Peyer's patch (tissue), 4 donors: ENCODE measurements at regions not wholly inside any gene's neighbourhood (a gene's known extent, or its start where the extent isn't known, plus 50 kb on each side); places are given as distances from the start of the nearest gene placed in this dataset.

ENCODE experiments used
- DNase-seq, 3 donors: peaks; one replicate each; pipeline ENCODE4 v3.0.0-alpha.2; 2017 to 2019
- H3K27ac ChIP-seq, 4 donors: fragments of 200-600 bp; sonication (generic); one replicate each; pipeline ENCODE4 v1.5.1; 2016 to 2019
- H3K27me3 ChIP-seq, 2 donors: fragments of 200-600 bp; sonication (generic); one replicate each; pipeline ENCODE4 v1.5.1; 2019
- H3K36me3 ChIP-seq, 3 donors: fragments of 200-600 bp; sonication (generic); one replicate each; pipeline ENCODE4 v1.5.1; 2016 to 2019
- H3K4me1 ChIP-seq, 4 donors: fragments of 200-600 bp; sonication (generic); one replicate each; pipeline ENCODE4 v1.5.1; 2016 to 2019
- H3K4me3 ChIP-seq, 4 donors: fragments of 200-600 bp; sonication (generic); 1 replicate in 3 of 4; 2 replicates in 1 of 4; pipeline ENCODE4 v1.5.1; 2016 to 2019; ENCODE audit warnings: mild to moderate bottlenecking in 1 of 4
- H3K9me3 ChIP-seq, 4 donors: fragments of 200-600 bp; sonication (generic); one replicate each; pipeline ENCODE4 v1.5.1; 2016 to 2019; ENCODE audit warnings: mild to moderate bottlenecking in 1 of 4
- POLR2A ChIP-seq, 2 donors: fragments of 450-650 bp; IDR thresholded peaks; one replicate each; pipeline ENCODE4 v1.5.1; 2017; ENCODE audit warnings: antibody characterized with exemption in 2 of 2, mild to moderate bottlenecking in 2 of 2, moderate library complexity in 2 of 2
- TF ChIP-seq, protein P1 (sequence below), 6 experiments: fragments of 450-650 bp in 4 of 6; fragments of 200-600 bp in 2 of 6; sonication (generic) in 1 of 6; IDR thresholded peaks; one replicate each; pipeline ENCODE4 v1.5.1; 2017 to 2019; ENCODE audit warnings: antibody characterized with exemption in 6 of 6, mild to moderate bottlenecking in 3 of 6, moderate library complexity in 1 of 6

DNA sequence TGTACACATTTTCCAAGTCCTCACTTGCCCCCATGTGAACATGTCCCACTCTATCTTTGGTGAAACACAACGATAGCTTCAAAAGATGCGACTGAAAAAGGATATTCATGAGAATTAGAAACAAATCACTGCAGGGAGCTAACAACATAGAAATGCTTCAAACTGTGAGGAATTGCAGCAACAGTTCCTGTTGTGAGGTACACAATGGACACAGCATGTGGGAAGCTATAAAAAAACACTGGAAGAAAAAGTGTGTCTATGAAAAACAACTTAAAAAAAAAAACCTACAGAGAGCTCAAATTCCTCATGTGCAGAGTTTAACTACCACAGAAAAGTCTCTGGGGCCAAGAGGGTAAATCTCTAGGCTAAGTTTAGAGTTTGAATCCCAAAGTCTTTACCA lies 51.6 kb upstream of the BLTP1 start:
- no peaks in the 10 kb centered on the region for H3K9me3 ChIP-seq
- H3K27me3 ChIP-seq = no peaks in the 10 kb centered on the region
- no peak for DNase-seq
- no peaks in the 10 kb centered on the region for H3K36me3 ChIP-seq
- TF ChIP-seq, protein P1, sequence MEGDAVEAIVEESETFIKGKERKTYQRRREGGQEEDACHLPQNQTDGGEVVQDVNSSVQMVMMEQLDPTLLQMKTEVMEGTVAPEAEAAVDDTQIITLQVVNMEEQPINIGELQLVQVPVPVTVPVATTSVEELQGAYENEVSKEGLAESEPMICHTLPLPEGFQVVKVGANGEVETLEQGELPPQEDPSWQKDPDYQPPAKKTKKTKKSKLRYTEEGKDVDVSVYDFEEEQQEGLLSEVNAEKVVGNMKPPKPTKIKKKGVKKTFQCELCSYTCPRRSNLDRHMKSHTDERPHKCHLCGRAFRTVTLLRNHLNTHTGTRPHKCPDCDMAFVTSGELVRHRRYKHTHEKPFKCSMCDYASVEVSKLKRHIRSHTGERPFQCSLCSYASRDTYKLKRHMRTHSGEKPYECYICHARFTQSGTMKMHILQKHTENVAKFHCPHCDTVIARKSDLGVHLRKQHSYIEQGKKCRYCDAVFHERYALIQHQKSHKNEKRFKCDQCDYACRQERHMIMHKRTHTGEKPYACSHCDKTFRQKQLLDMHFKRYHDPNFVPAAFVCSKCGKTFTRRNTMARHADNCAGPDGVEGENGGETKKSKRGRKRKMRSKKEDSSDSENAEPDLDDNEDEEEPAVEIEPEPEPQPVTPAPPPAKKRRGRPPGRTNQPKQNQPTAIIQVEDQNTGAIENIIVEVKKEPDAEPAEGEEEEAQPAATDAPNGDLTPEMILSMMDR (IDR thresholded peaks at IDR 0.05) = no peak
- TF ChIP-seq POLR2A (IDR thresholded peaks at IDR 0.05) = no peak
- no peaks in the 10 kb centered on the region for H3K4me1 ChIP-seq
- H3K4me3 ChIP-seq = no peak overlapping the region
- H3K27ac ChIP-seq = no peak overlapping the region

DNA sequence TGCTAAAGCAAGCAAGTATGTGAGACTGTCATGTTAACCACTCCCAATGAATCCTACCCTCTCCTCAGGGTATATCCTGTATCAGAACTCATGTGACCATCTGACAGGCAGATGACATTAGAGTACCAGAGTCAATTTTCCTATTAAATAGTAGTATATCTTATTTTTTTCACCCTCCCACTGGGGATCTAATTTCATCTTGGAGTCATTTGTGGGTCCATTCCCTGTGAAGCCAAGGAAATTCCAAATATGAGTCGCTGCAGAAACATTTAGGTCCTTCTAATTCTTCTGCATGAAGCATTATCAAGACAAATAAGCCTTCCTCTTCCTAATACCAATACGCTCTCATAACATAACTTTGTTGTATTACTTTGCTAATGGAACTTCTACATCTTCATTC lies 52.2 kb upstream of the BLTP1 start:
- H3K4me1 ChIP-seq = no peaks in the 10 kb centered on the region
- TF ChIP-seq, protein P1 (IDR thresholded peaks at IDR 0.05) = no peak
- no peak for TF ChIP-seq POLR2A (IDR thresholded peaks at IDR 0.05)
- no peak overlapping the region for H3K4me3 ChIP-seq
- no peaks in the 10 kb centered on the region for H3K27me3 ChIP-seq
- DNase-seq = no peak
- H3K9me3 ChIP-seq = no peaks in the 10 kb centered on the region
- no peaks in the 10 kb centered on the region for H3K36me3 ChIP-seq
- H3K27ac ChIP-seq = no peak overlapping the region

DNA sequence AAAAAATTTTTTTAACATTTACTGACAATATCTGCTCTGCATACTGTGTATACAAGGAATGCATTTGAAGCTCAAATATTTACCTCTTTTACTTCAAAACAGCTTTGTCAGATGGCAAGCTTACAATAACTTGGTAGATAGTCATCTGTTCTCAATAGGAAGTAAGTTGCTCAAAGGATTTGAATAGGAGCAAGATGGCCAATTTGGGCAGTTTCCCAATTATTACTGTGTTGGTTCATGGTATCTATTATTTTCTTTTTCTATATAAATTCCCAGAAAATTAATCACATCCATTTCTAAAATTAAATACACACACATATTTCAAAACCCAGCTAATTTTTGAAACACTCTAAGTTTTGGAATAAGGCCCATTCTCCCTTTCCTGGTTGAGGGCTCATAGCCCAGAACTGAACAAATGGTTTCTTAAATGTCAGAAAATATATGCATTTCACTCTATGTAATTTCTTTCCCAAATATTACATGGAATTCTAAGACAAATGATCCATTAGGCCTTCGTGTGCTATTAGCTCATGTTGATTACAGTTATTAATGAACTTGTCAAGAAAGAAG lies 60.2 kb upstream of the BLTP1 start:
- H3K36me3 ChIP-seq = no peaks in the 10 kb centered on the region
- H3K4me1 ChIP-seq = no peaks in the 10 kb centered on the region
- no peak overlapping the region for H3K4me3 ChIP-seq
- DNase-seq = no peak
- no peak overlapping the region for H3K27ac ChIP-seq
- TF ChIP-seq POLR2A (IDR thresholded peaks at IDR 0.05) = no peak
- TF ChIP-seq, protein P1 (IDR thresholded peaks at IDR 0.05) = no peak
- H3K27me3 ChIP-seq = no peaks in the 10 kb centered on the region
- H3K9me3 ChIP-seq = no peaks in the 10 kb centered on the region

DNA sequence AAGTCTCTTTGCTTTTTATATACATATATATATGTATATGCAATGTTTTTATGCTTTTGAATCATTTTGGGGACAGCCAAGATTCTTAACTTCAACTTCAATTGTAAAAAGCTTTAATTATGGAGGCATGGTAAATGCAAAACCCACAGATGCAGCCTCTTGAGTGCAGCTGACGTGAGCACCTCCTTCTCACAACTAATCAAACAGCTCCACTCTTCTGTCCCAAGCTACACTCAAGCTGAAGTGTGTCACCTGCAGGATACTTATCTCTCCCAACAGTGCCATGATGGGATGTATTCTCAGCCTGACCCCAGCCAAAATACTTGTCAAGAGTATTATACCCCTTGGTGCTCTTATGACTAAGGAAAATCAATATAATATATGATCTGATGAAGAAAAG lies 60.7 kb upstream of the BLTP1 start:
- no peak overlapping the region for H3K4me3 ChIP-seq
- no peak for TF ChIP-seq POLR2A (IDR thresholded peaks at IDR 0.05)
- TF ChIP-seq, protein P1 (IDR thresholded peaks at IDR 0.05) = no peak
- H3K27me3 ChIP-seq = no peaks in the 10 kb centered on the region
- H3K4me1 ChIP-seq = no peaks in the 10 kb centered on the region
- H3K36me3 ChIP-seq = no peaks in the 10 kb centered on the region
- no peak for DNase-seq
- no peaks in the 10 kb centered on the region for H3K9me3 ChIP-seq
- H3K27ac ChIP-seq = no peak overlapping the region

DNA sequence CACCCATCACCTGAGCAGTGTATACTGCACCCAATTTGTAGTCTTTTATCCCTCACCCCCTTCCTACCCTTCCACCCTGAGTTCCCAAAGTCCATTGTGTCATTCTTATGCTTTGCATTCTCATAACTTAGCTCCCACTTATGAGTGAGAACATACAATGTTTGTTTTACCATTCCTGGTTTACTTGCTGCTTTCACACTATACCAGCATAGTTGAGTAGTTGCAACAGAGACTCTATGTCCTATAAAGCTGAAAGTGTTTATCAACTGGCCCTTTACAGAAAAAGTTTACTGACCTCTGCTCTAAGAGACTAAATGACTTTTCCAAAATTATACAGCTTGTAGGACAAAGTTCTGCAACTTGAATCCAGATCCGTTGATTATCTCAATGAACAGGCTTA lies 61.1 kb upstream of the BLTP1 start:
- no peaks in the 10 kb centered on the region for H3K4me1 ChIP-seq
- DNase-seq = no peak
- no peaks in the 10 kb centered on the region for H3K9me3 ChIP-seq
- H3K27me3 ChIP-seq = no peaks in the 10 kb centered on the region
- no peaks in the 10 kb centered on the region for H3K36me3 ChIP-seq
- no peak for TF ChIP-seq POLR2A (IDR thresholded peaks at IDR 0.05)
- TF ChIP-seq, protein P1 (IDR thresholded peaks at IDR 0.05) = no peak
- no peak overlapping the region for H3K4me3 ChIP-seq
- H3K27ac ChIP-seq = no peak overlapping the region
